ENCODE measurements at regions not wholly inside any gene's neighbourhood (a gene's known extent, or its start where the extent isn't known, plus 50 kb on each side); places are given as distances from the start of the nearest gene placed in this dataset.

GRCh38 chr14:41144370-41144769 is 462.3 kb upstream of the LRFN5 start:
- Mint-ChIP-seq H3K36me3 (ENCODE audit: low read depth) (no peaks in the 10 kb centered on the region), H3K27me3 (no peaks in the 10 kb centered on the region), H3K4me3 (no peak overlapping the region), H3K9me3 (no peaks in the 10 kb centered on the region), H3K27ac (no peak overlapping the region), H3K4me1 (ENCODE audit: low read depth) (no peaks in the 10 kb centered on the region)

GRCh38 chr14:41137741-41138140 is 468.9 kb upstream of the LRFN5 start:
- H3K9me3 Mint-ChIP-seq = no peaks in the 10 kb centered on the region
- no peaks in the 10 kb centered on the region for H3K36me3 Mint-ChIP-seq (ENCODE audit: low read depth)
- no peak overlapping the region for H3K27ac Mint-ChIP-seq
- H3K27me3 Mint-ChIP-seq = no peaks in the 10 kb centered on the region
- no peaks in the 10 kb centered on the region for H3K4me1 Mint-ChIP-seq (ENCODE audit: low read depth)
- no peak overlapping the region for H3K4me3 Mint-ChIP-seq

- no peak overlapping the region for H3K4me3 Mint-ChIP-seq
- H3K4me1 Mint-ChIP-seq (ENCODE audit: low read depth) = no peaks in the 10 kb centered on the region
- peaks cover 7% of the 10 kb centered on the region for H3K9me3 Mint-ChIP-seq
- H3K27ac Mint-ChIP-seq = no peak overlapping the region
- H3K27me3 Mint-ChIP-seq = no peaks in the 10 kb centered on the region
- H3K36me3 Mint-ChIP-seq (ENCODE audit: low read depth) = no peaks in the 10 kb centered on the region
Observed at GRCh38 chr14:41130274-41130673, 476.4 kb upstream of the LRFN5 start.

GRCh38 chr14:41120402-41120801 is 486.3 kb upstream of the LRFN5 start:
- H3K27ac Mint-ChIP-seq = no peak overlapping the region
- no peaks in the 10 kb centered on the region for H3K36me3 Mint-ChIP-seq (ENCODE audit: low read depth)
- H3K9me3 Mint-ChIP-seq = no peaks in the 10 kb centered on the region
- H3K4me1 Mint-ChIP-seq (ENCODE audit: low read depth) = no peaks in the 10 kb centered on the region
- no peak overlapping the region for H3K4me3 Mint-ChIP-seq
- no peaks in the 10 kb centered on the region for H3K27me3 Mint-ChIP-seq

- Mint-ChIP-seq H3K27me3 (no peaks in the 10 kb centered on the region), H3K4me1 (ENCODE audit: low read depth) (no peaks in the 10 kb centered on the region), H3K36me3 (ENCODE audit: low read depth) (no peaks in the 10 kb centered on the region), H3K27ac (no peak overlapping the region), H3K4me3 (no peak overlapping the region), H3K9me3 (peaks cover 8% of the 10 kb centered on the region)
Observed at GRCh38 chr14:41096131-41096530, 510.5 kb upstream of the LRFN5 start.

- Mint-ChIP-seq H3K4me1 (ENCODE audit: low read depth) (no peaks in the 10 kb centered on the region), H3K9me3 (peaks cover 28% of the 10 kb centered on the region), H3K27me3 (no peaks in the 10 kb centered on the region), H3K36me3 (ENCODE audit: low read depth) (no peaks in the 10 kb centered on the region), H3K4me3 (no peak overlapping the region), H3K27ac (no peak overlapping the region)
Observed at GRCh38 chr14:41087056-41087455, 519.6 kb upstream of the LRFN5 start.

- no peaks in the 10 kb centered on the region for H3K27me3 Mint-ChIP-seq
- no peaks in the 10 kb centered on the region for H3K36me3 Mint-ChIP-seq (ENCODE audit: low read depth)
- H3K27ac Mint-ChIP-seq = no peak overlapping the region
- no peak overlapping the region for H3K4me3 Mint-ChIP-seq
- no peaks in the 10 kb centered on the region for H3K4me1 Mint-ChIP-seq (ENCODE audit: low read depth)
- H3K9me3 Mint-ChIP-seq = no peaks in the 10 kb centered on the region
Observed at GRCh38 chr14:41073544-41073943, 533.1 kb upstream of the LRFN5 start.

- Mint-ChIP-seq H3K27ac (no peak overlapping the region), H3K27me3 (no peaks in the 10 kb centered on the region), H3K4me1 (ENCODE audit: low read depth) (no peaks in the 10 kb centered on the region), H3K36me3 (ENCODE audit: low read depth) (no peaks in the 10 kb centered on the region), H3K9me3 (no peaks in the 10 kb centered on the region), H3K4me3 (no peak overlapping the region)
Observed at GRCh38 chr14:41072776-41073175, 533.9 kb upstream of the LRFN5 start.

- Mint-ChIP-seq H3K27ac (no peak overlapping the region), H3K36me3 (ENCODE audit: low read depth) (no peaks in the 10 kb centered on the region), H3K27me3 (no peaks in the 10 kb centered on the region), H3K4me1 (ENCODE audit: low read depth) (no peaks in the 10 kb centered on the region), H3K9me3 (no peaks in the 10 kb centered on the region), H3K4me3 (no peak overlapping the region)
Observed at GRCh38 chr14:41071351-41071750, 535.3 kb upstream of the LRFN5 start.

- H3K36me3 Mint-ChIP-seq (ENCODE audit: low read depth) = no peaks in the 10 kb centered on the region
- no peaks in the 10 kb centered on the region for H3K4me1 Mint-ChIP-seq (ENCODE audit: low read depth)
- H3K27me3 Mint-ChIP-seq = no peaks in the 10 kb centered on the region
- no peaks in the 10 kb centered on the region for H3K9me3 Mint-ChIP-seq
- H3K4me3 Mint-ChIP-seq = no peak overlapping the region
- H3K27ac Mint-ChIP-seq = no peak overlapping the region
Observed at GRCh38 chr14:41062826-41063225, 543.9 kb upstream of the LRFN5 start.

GRCh38 chr14:41055589-41055988 is 551.1 kb upstream of the LRFN5 start:
- no peaks in the 10 kb centered on the region for H3K36me3 Mint-ChIP-seq (ENCODE audit: low read depth)
- H3K27me3 Mint-ChIP-seq = no peaks in the 10 kb centered on the region
- no peak overlapping the region for H3K4me3 Mint-ChIP-seq
- H3K4me1 Mint-ChIP-seq (ENCODE audit: low read depth) = no peaks in the 10 kb centered on the region
- no peak overlapping the region for H3K27ac Mint-ChIP-seq
- peaks cover 4% of the 10 kb centered on the region for H3K9me3 Mint-ChIP-seq

GRCh38 chr14:41051801-41052200 is 554.9 kb upstream of the LRFN5 start:
- Mint-ChIP-seq H3K4me1 (ENCODE audit: low read depth) (no peaks in the 10 kb centered on the region), H3K4me3 (no peak overlapping the region), H3K36me3 (ENCODE audit: low read depth) (no peaks in the 10 kb centered on the region), H3K27ac (no peak overlapping the region), H3K9me3 (peaks cover 4% of the 10 kb centered on the region), H3K27me3 (no peaks in the 10 kb centered on the region)

GRCh38 chr14:41047763-41048162 is 558.9 kb upstream of the LRFN5 start:
- Mint-ChIP-seq H3K9me3 (no peaks in the 10 kb centered on the region), H3K4me1 (ENCODE audit: low read depth) (no peaks in the 10 kb centered on the region), H3K27me3 (no peaks in the 10 kb centered on the region), H3K27ac (no peak overlapping the region), H3K36me3 (ENCODE audit: low read depth) (no peaks in the 10 kb centered on the region), H3K4me3 (no peak overlapping the region)

- no peak overlapping the region for H3K27ac Mint-ChIP-seq
- H3K9me3 Mint-ChIP-seq = no peaks in the 10 kb centered on the region
- no peaks in the 10 kb centered on the region for H3K27me3 Mint-ChIP-seq
- H3K4me1 Mint-ChIP-seq (ENCODE audit: low read depth) = no peaks in the 10 kb centered on the region
- no peak overlapping the region for H3K4me3 Mint-ChIP-seq
- no peaks in the 10 kb centered on the region for H3K36me3 Mint-ChIP-seq (ENCODE audit: low read depth)
Observed at GRCh38 chr14:41037388-41037787, 569.3 kb upstream of the LRFN5 start.

GRCh38 chr14:41034969-41035368 is 571.7 kb upstream of the LRFN5 start:
- H3K36me3 Mint-ChIP-seq (ENCODE audit: low read depth) = no peaks in the 10 kb centered on the region
- H3K9me3 Mint-ChIP-seq = no peaks in the 10 kb centered on the region
- no peaks in the 10 kb centered on the region for H3K4me1 Mint-ChIP-seq (ENCODE audit: low read depth)
- H3K27me3 Mint-ChIP-seq = no peaks in the 10 kb centered on the region
- H3K27ac Mint-ChIP-seq = no peak overlapping the region
- no peak overlapping the region for H3K4me3 Mint-ChIP-seq

- H3K36me3 Mint-ChIP-seq (ENCODE audit: low read depth) = no peaks in the 10 kb centered on the region
- H3K9me3 Mint-ChIP-seq = peaks cover 4% of the 10 kb centered on the region
- no peaks in the 10 kb centered on the region for H3K27me3 Mint-ChIP-seq
- H3K4me1 Mint-ChIP-seq (ENCODE audit: low read depth) = no peaks in the 10 kb centered on the region
- H3K27ac Mint-ChIP-seq = no peak overlapping the region
- no peak overlapping the region for H3K4me3 Mint-ChIP-seq
Observed at GRCh38 chr14:41022932-41023331, 583.7 kb upstream of the LRFN5 start.

GRCh38 chr14:41016213-41016612 is 590.5 kb upstream of the LRFN5 start:
- peaks cover 8% of the 10 kb centered on the region for H3K9me3 Mint-ChIP-seq
- no peak overlapping the region for H3K4me3 Mint-ChIP-seq
- H3K4me1 Mint-ChIP-seq (ENCODE audit: low read depth) = no peaks in the 10 kb centered on the region
- H3K27ac Mint-ChIP-seq = no peak overlapping the region
- no peaks in the 10 kb centered on the region for H3K27me3 Mint-ChIP-seq
- H3K36me3 Mint-ChIP-seq (ENCODE audit: low read depth) = no peaks in the 10 kb centered on the region
